Mammary epithelial cell (primary cell): ENCODE measurements at regions not wholly inside any gene's neighbourhood (a gene's known extent, or its start where the extent isn't known, plus 50 kb on each side); places are given as distances from the start of the nearest gene placed in this dataset.

Experiments
- CTCF ChIP-seq, 2 donors: IDR thresholded peaks in 1 of 2; conservative IDR thresholded peaks in 1 of 2; 2 replicates each; pipeline ENCODE4 v1.5.1; 2011 to 2012; ENCODE audit warnings: inconsistent platforms in 2 of 2, low read length in 2 of 2, mild to moderate bottlenecking in 2 of 2, control low read depth in 1 of 2, low read depth in 1 of 2; ENCODE audit not compliant: insufficient read depth in 1 of 2; ENCODE audit errors: extremely low read depth in 1 of 2
- EZH2 ChIP-seq: IDR thresholded peaks from 2 replicates; pipeline ENCODE4 v1.6.1; 2012; ENCODE audit warnings: low read length, inconsistent platforms, borderline replicate concordance

- TF ChIP-seq CTCF (conservative IDR thresholded peaks at IDR 0.05 in 1 of 2, IDR thresholded peaks at IDR 0.05 in 1 of 2; ENCODE audit: extremely low read depth in 1 of 2, insufficient read depth in 1 of 2, low read depth in 1 of 2, low read length in 2 of 2) = no peak
- no peak for TF ChIP-seq EZH2
Measured at GRCh38 chr3:193030276-193030675, 112.6 kb upstream of the MB21D2 start.
